Muscle layer of duodenum (tissue), 2 donors: ENCODE measurements at regions not wholly inside any gene's neighbourhood (a gene's known extent, or its start where the extent isn't known, plus 50 kb on each side); places are given as distances from the start of the nearest gene placed in this dataset.

ENCODE experiments used
- H3K27ac ChIP-seq: one replicate; pipeline ENCODE4 v1.7.0; 2013; ENCODE audit warnings: mild to moderate bottlenecking, low read length
- H3K27me3 ChIP-seq: one replicate; pipeline ENCODE4 v1.7.0; 2013; ENCODE audit warnings: low read depth, mild to moderate bottlenecking, control low read depth, low read length
- H3K36me3 ChIP-seq, 2 donors: one replicate each; pipeline ENCODE4 v1.7.0; 2013; ENCODE audit warnings: low read length in 2 of 2, control low read depth in 1 of 2, mild to moderate bottlenecking in 1 of 2; ENCODE audit not compliant: insufficient read depth in 2 of 2, control insufficient read depth in 1 of 2
- H3K4me1 ChIP-seq, 2 donors: one replicate each; pipeline ENCODE4 v1.7.0; 2013; ENCODE audit warnings: low read length in 2 of 2, mild to moderate bottlenecking in 2 of 2, control low read depth in 1 of 2, moderate library complexity in 1 of 2; ENCODE audit not compliant: insufficient read depth in 2 of 2, control insufficient read depth in 1 of 2
- H3K4me3 ChIP-seq, 2 donors: one replicate each; pipeline ENCODE4 v1.7.0; 2013; ENCODE audit warnings: low read length in 2 of 2, low read depth in 1 of 2, mild to moderate bottlenecking in 1 of 2
- H3K9me3 ChIP-seq, 2 donors: one replicate each; pipeline ENCODE4 v1.7.0; 2013; ENCODE audit warnings: low read length in 2 of 2, control low read depth in 1 of 2, mild to moderate bottlenecking in 1 of 2; ENCODE audit not compliant: control insufficient read depth in 1 of 2
- donor health status: healthy.

GRCh38 chr2:123164216-123164615, 860.9 kb upstream of the CNTNAP5 start:
- no peaks in the 10 kb centered on the region for H3K36me3 ChIP-seq
- H3K4me1 ChIP-seq = no peaks in the 10 kb centered on the region
- H3K27me3 ChIP-seq = no peaks in the 10 kb centered on the region
- H3K4me3 ChIP-seq = no peak overlapping the region
- H3K9me3 ChIP-seq = peaks cover 0 to 6% of the 10 kb centered on the region in 2 donors
- no peak overlapping the region for H3K27ac ChIP-seq

GRCh38 chr2:123165616-123166015, 859.5 kb upstream of the CNTNAP5 start:
- no peaks in the 10 kb centered on the region for H3K36me3 ChIP-seq
- no peak overlapping the region for H3K27ac ChIP-seq
- H3K27me3 ChIP-seq = no peaks in the 10 kb centered on the region
- H3K4me3 ChIP-seq = no peak overlapping the region
- peaks cover 0 to 6% of the 10 kb centered on the region in 2 donors for H3K9me3 ChIP-seq
- H3K4me1 ChIP-seq = no peaks in the 10 kb centered on the region

GRCh38 chr2:123179526-123179925, 845.6 kb upstream of the CNTNAP5 start:
- Histone ChIP-seq H3K4me1 (no peaks in the 10 kb centered on the region), H3K9me3 (peaks cover 0 to 5% of the 10 kb centered on the region in 2 donors), H3K27me3 (no peaks in the 10 kb centered on the region), H3K4me3 (no peak overlapping the region), H3K27ac (no peak overlapping the region), H3K36me3 (no peaks in the 10 kb centered on the region)

- Histone ChIP-seq H3K9me3 (no peaks in the 10 kb centered on the region), H3K27me3 (no peaks in the 10 kb centered on the region), H3K4me1 (no peaks in the 10 kb centered on the region), H3K36me3 (no peaks in the 10 kb centered on the region), H3K27ac (no peak overlapping the region), H3K4me3 (no peak overlapping the region)
Observed at GRCh38 chr2:123195957-123196356, 829.1 kb upstream of the CNTNAP5 start.

GRCh38 chr2:123200035-123200434, 825.1 kb upstream of the CNTNAP5 start:
- Histone ChIP-seq H3K36me3 (no peaks in the 10 kb centered on the region), H3K27me3 (no peaks in the 10 kb centered on the region), H3K27ac (no peak overlapping the region), H3K4me1 (no peaks in the 10 kb centered on the region), H3K9me3 (no peaks in the 10 kb centered on the region), H3K4me3 (no peak overlapping the region)

GRCh38 chr2:123207245-123207644, 817.8 kb upstream of the CNTNAP5 start:
- Histone ChIP-seq H3K36me3 (no peaks in the 10 kb centered on the region), H3K27me3 (no peaks in the 10 kb centered on the region), H3K9me3 (no peaks in the 10 kb centered on the region), H3K27ac (no peak overlapping the region), H3K4me1 (no peaks in the 10 kb centered on the region), H3K4me3 (no peak overlapping the region)

- H3K9me3 ChIP-seq = no peaks in the 10 kb centered on the region
- H3K36me3 ChIP-seq = no peaks in the 10 kb centered on the region
- no peak overlapping the region for H3K27ac ChIP-seq
- no peak overlapping the region for H3K4me3 ChIP-seq
- H3K4me1 ChIP-seq = no peaks in the 10 kb centered on the region
- no peaks in the 10 kb centered on the region for H3K27me3 ChIP-seq
Observed at GRCh38 chr2:123209202-123209601, 815.9 kb upstream of the CNTNAP5 start.

GRCh38 chr2:123211181-123211580, 813.9 kb upstream of the CNTNAP5 start:
- no peaks in the 10 kb centered on the region for H3K27me3 ChIP-seq
- no peaks in the 10 kb centered on the region for H3K9me3 ChIP-seq
- no peak overlapping the region for H3K4me3 ChIP-seq
- no peaks in the 10 kb centered on the region for H3K36me3 ChIP-seq
- H3K27ac ChIP-seq = no peak overlapping the region
- H3K4me1 ChIP-seq = no peaks in the 10 kb centered on the region

GRCh38 chr2:123245156-123245555, 779.9 kb upstream of the CNTNAP5 start:
- H3K9me3 ChIP-seq = peaks cover 0 to 9% of the 10 kb centered on the region in 2 donors
- H3K36me3 ChIP-seq = no peaks in the 10 kb centered on the region
- no peak overlapping the region for H3K27ac ChIP-seq
- no peaks in the 10 kb centered on the region for H3K4me1 ChIP-seq
- no peak overlapping the region for H3K4me3 ChIP-seq
- H3K27me3 ChIP-seq = no peaks in the 10 kb centered on the region

- H3K27me3 ChIP-seq = no peaks in the 10 kb centered on the region
- no peak overlapping the region for H3K27ac ChIP-seq
- no peaks in the 10 kb centered on the region for H3K9me3 ChIP-seq
- no peaks in the 10 kb centered on the region for H3K36me3 ChIP-seq
- H3K4me1 ChIP-seq = no peaks in the 10 kb centered on the region
- no peak overlapping the region for H3K4me3 ChIP-seq
Observed at GRCh38 chr2:123258877-123259539, 766.1 kb upstream of the CNTNAP5 start.

GRCh38 chr2:123262856-123263255, 762.2 kb upstream of the CNTNAP5 start:
- no peak overlapping the region for H3K4me3 ChIP-seq
- no peaks in the 10 kb centered on the region for H3K36me3 ChIP-seq
- H3K9me3 ChIP-seq = no peaks in the 10 kb centered on the region
- no peaks in the 10 kb centered on the region for H3K4me1 ChIP-seq
- no peak overlapping the region for H3K27ac ChIP-seq
- no peaks in the 10 kb centered on the region for H3K27me3 ChIP-seq

- Histone ChIP-seq H3K4me3 (no peak overlapping the region), H3K27ac (no peak overlapping the region), H3K4me1 (no peaks in the 10 kb centered on the region), H3K36me3 (no peaks in the 10 kb centered on the region), H3K9me3 (no peaks in the 10 kb centered on the region), H3K27me3 (no peaks in the 10 kb centered on the region)
Observed at GRCh38 chr2:123283431-123283830, 741.7 kb upstream of the CNTNAP5 start.
